GM12872 (cell line): ENCODE measurements at regions not wholly inside any gene's neighbourhood (a gene's known extent, or its start where the extent isn't known, plus 50 kb on each side); places are given as distances from the start of the nearest gene placed in this dataset.

Experiments
- CTCF ChIP-seq: IDR thresholded peaks from 3 replicates; pipeline ENCODE4 v1.5.1; 2011; ENCODE audit warnings: low read depth, mild to moderate bottlenecking, low read length, moderate library complexity; ENCODE audit not compliant: insufficient read depth

DNA sequence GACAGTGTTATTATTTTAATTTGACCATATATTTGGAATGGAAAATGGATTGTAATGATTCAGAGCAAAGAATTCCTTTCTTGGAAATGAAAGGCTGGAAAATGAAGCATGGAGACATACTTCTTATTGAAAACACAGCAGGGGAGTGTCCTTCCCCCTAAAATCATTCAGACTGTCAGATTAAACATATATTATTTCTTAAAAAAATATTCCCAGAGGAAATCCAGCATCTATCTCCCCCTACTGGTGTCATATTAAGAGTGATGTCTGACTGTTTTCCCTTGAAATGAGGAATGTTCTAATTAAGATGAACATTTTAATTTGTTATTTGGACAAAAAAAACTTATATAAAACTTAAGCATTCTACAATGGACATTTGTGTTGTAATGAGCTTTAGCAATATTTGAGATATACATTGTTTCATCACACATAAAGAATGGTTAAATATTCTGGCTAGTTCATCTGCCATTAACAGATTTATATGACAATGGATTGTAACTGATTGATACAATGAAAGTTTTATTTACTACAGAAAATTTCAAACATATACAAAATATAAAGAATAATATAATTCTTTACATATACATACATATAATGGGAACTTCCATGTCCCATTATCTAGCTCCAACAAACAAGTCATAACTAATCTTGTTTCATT, 264.6 kb downstream of the SPRY1 start:
- TF ChIP-seq CTCF, result 0 out of 3 replicates have a peak, but pooled peaks have one; percentile 8

DNA sequence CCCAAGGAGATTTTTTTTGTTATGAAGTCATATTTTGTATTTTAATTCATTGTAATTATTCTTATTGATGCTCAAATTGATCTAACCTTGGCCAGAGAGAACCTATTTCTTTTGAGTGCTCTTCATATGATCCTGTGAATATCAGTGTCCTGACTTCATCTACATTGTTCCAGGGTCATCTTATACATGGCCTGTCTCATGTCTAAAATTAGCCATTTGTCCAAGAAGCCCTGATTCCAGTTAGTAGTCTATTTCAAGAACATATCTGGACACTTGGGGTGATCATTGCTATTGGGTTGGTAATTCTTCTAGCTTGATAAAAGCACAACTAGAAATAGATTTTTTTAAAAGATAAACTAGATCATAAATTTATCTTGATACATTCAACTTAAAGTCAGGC, 266.2 kb downstream of the SPRY1 start:
- no peak for TF ChIP-seq CTCF

- TF ChIP-seq CTCF, result no peak
Measured at GRCh38 chr4:123666486-123666885, 269.9 kb downstream of the SPRY1 start.

DNA sequence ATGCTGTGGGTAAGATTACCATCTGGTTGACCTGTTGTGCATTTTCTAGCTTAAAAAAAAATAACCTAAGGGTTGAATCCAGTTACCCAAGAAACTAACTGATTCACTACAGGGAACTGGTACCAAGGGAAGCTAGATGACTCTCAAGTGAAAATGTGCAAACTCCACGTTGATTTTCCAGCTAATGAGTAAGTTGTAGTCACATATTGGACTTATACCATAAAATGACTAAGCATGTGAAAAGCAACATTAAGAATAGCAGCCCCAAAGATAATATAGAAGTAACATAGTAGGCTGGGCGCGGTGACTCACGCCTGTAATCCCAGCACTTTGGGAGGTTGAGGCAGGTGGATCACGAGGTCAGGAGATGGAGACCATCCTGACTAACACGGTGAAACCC, 270.9 kb downstream of the SPRY1 start:
- TF ChIP-seq CTCF, result no peak

GRCh38 chr4:123667991-123668390, 271.4 kb downstream of the SPRY1 start:
- no peak for TF ChIP-seq CTCF

GRCh38 chr4:123671636-123672404, 275.2 kb downstream of the SPRY1 start:
- no peak for TF ChIP-seq CTCF

DNA sequence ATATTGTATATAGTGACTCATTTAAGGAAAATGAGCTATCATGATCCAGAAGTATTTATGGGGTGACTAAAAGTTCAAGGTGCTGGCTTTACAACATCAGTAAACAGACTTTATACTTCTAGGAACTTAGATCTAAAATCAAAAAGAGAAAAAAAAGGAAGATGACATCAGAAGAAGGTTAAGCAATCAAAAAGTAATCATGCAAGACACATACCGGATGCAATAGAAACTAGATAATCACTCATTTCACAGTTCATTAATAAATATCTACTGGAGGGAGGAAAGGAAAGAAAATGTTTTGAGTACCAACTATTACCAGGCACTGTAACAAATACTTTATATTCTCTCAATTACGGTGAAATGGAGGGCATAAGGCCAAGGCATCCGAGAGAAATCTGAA, 276.4 kb downstream of the SPRY1 start:
- TF ChIP-seq CTCF, result no peak
